Superior temporal gyrus (tissue), 1 donor: ENCODE measurements at regions not wholly inside any gene's neighbourhood (a gene's known extent, or its start where the extent isn't known, plus 50 kb on each side); places are given as distances from the start of the nearest gene placed in this dataset.
"Not testable (repeated sequence)": the region's sequence is repeated elsewhere in the genome, so short reads cannot be mapped to it uniquely, and the experiment has no call there.

ENCODE experiments used
- DNase-seq: peaks from one replicate; pipeline ENCODE4 v3.0.0-alpha.2; 2016; ENCODE audit errors: extremely low spot score

DNA sequence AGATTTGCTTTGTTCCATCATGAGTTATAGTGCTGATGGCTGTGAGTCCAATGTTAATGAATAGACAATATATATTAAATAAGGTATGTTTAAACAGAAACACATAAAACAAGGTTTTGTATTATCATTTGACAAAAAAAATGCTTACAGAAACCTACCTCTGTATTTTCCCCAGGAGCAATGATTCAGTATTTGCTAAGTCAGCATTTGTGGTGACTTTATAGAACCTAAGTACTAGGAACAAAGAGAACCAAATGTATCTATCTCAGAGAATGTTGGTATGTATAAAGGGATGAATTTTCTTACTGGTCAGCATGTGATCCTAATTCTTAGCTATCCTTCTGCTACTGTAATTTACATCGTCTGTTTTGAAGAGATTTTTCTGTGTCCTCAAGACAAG lies 421.5 kb upstream of the SEL1L start:
- DNase-seq, result no peak

DNA sequence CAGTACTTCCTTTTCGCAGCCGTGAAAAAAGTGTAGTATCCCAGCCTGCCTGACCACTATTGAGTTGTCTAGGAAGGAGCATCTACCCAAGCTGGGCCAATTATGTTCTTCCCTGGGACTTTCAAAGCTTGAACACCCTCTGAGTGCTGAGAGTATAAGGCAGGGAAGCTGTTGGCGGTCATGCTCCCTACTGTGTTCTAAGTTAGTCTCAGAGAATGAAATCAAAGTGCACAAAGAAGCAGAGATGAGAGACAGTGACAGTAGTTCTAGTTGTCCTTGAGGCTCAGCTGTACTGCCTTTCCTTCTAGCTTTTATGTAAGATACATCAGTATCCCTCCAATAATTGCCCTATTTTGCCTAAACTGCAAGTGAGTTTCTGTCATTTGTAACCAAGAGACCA lies 427.1 kb upstream of the SEL1L start:
- no peak for DNase-seq

- no peak for DNase-seq
These were observed 430.2 kb upstream of the SEL1L start for GRCh38 chr14:81963846-81964245.

DNA sequence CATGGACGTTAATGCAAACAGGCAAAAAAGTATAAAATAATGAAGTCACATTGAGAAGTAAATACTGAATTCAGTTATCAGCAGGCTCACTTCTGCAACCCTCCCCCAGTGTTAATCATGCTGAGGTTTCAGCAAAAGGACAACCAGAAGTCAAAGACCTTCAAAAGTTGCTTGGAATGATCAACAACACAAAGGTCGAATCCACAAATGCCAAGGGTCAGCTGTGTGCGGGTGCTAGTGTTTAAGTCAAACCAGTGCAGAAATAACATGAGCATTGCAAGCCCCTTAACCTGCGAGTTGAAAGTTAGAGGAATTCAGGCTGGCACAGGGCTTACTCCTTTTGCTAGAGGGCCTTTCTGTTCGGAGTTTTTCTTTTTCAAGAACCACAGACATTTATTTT lies 436.7 kb upstream of the SEL1L start:
- no peak for DNase-seq

GRCh38 chr14:81971911-81972310 lies 438.3 kb upstream of the SEL1L start:
- no peak for DNase-seq

- no peak for DNase-seq
These were observed 438.9 kb upstream of the SEL1L start for GRCh38 chr14:81972601-81973000.

DNA sequence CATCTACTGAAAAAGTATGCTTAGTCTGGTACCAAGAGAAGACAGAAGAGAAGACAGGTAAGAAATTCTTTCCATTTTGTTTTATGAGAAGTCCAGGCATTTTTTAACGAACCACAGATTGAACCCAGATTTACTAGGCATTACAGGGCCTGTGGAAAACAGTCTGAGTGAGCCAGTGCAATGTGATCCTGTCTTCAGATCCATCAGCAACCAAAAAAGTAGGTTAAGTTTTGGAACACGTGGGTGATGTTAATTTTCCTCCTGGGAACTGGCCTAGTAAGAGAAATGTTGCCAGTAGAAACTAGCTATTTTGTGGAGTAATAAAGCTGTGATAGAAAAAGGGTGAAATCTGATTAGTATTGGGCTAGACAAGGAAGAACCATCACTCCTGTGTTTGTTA lies 440.9 kb upstream of the SEL1L start:
- DNase-seq, result no peak

- peak; percentile 29 for DNase-seq
These were observed 447.1 kb upstream of the SEL1L start for GRCh38 chr14:81980601-81981306.

DNA sequence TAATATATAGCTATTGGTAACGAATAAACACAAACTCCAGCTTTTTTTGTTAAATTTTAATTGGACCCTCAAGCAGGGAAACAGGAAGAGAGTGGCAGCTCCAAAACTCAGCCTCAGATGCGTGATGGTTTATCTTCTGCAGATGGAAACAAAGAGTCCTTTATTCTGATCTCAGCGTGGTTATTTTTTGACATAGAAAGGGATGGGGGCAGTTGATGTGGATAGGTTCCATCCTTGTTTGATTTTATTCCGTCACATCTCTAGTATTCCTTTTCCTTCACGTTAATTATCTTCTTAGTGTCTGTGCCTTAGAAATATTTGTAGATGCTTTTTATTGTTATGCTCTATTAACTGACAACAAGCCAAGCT lies 447.6 kb upstream of the SEL1L start:
- DNase-seq, result peak; percentile 29

- DNase-seq, result no peak
These were observed 448.4 kb upstream of the SEL1L start for GRCh38 chr14:81982046-81982445.

DNA sequence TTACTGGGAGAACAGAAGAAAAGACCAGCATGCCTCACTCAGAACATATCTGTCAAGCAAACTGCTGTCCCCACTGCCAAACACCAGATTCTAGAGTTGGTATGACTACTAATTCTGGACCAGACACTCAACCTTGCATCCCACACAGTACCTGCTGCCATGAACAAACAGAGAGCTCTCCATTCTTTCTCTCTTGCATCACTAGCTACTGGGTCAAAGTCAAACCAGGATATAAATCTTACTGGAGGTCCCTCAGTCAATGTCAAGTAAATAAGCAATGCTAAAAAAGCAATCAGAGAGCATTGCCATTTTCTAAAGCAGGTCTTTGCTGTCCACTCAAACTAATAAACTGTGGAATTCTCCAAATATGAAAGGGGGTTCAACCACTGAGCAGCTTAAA lies 452.4 kb upstream of the SEL1L start:
- no peak for DNase-seq

DNA sequence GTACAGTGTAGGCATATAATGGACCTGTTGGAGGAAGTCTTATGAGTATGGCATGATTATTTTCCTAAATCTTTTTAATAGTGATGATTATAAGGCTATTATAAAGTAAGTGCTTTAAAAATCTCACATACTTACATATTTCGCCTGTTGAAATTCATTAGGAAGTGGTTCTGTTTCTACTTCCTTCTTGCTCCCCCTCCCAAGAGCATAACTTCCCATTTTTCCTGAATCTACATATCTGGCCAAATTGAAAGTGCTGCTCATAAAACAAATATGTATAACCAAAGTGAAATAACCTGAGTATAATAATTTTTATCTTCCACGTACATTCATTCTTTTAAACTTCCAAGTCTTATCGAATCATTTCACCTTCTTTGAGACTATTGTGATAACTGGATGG lies 455.6 kb upstream of the SEL1L start:
- DNase-seq, result no peak

DNA sequence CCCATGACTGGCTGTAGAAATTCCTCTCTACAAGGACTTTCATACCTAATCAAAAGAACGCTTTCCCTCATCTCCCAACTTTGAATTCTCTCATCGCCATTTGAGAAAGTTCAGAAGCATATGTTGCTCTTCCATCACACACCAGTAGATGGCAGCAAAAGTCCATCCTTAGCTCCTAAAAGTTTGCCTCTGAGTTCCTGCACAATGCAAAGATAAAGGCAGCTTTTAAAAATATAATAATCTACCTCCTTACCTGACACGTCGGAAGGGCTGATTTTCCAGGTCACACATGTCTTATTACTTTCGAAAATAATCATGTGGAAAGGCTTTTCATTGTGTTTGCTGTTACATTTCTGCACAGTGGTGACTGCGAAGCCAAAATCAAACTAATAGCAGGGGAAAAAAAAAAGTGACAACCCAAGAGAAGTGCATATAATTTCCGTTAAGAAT lies 456.7 kb upstream of the SEL1L start:
- DNase-seq, result peak; percentile 94

DNA sequence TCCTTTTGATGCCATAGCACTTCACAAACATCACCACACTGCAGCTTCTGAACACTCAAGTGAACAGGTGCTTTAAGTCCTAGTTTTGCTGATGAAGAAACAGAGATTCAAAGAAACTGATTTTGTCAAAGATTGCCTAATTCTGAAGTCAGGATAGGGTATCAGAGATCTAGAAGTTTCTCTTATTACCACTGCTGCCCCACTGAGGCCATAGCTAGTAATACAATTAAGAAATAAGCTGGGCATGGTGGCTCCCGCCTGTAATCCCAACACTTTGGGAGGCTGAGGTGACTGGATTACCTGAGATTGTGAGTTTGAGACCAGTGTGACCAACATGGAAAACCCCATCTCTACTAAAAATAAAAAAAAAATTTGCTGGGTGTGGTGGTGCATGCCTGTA lies 458.3 kb upstream of the SEL1L start:
- DNase-seq, result no peak

DNA sequence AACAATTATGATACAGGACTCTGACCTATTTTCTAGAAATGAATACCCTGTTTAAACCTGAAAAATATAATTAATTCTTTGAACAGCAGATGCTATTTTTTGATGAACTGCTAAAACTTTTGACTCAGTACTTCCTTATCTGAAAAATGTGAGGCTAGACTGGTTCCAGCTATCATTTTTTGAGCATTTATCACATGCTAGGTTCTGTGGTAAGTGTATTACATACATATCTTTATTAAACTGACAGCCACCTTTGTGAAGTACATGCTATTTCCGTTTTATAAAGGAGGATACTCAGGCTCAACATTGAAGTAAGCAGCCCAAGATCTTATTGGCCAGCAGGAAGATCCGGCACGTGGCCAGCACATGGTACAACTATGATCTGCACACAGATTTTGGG lies 459.8 kb upstream of the SEL1L start:
- DNase-seq, result no peak

DNA sequence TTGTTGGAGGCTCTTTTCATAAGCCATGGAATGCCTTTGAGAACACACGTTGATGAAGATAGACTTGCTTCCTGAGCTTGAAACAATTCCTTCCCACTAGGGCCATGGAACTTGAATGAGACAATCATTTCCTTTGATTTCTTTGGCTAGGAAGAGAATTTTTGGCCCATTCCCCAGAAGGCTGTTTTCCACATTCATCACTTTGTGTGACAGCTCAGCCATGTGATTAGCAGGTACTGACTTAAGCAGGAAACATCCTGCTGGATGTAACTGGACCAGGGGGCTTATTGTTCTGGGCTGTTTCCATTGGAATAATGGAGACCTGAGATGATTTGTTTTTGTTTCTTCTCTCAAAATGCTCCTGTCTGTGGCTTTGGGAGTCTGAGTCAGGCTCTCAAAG lies 469.8 kb upstream of the SEL1L start:
- DNase-seq, result no peak

DNA sequence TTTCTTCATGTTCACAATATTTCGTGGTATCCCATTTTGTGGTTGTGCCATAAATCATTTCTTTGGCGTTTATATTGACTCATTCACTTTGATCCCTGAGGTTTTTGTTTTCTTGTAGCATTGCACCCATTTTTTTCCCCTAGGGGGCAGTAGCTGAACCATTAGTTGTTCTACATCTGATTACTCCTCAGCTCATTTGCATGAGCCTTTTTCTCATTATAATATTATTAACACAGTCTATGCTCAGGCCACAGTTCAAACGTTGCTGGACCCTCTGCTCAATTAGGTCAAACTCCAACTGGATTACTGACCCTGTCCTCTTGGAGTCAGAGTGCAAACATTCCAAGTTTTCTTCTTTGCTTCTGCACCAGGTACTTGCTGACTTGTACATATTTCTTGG lies 475.4 kb upstream of the SEL1L start:
- no peak for DNase-seq

GRCh38 chr14:82009993-82010392 lies 476.3 kb upstream of the SEL1L start:
- no peak for DNase-seq

GRCh38 chr14:82011460-82011859 lies 477.8 kb upstream of the SEL1L start:
- no peak for DNase-seq

GRCh38 chr14:82029038-82029437 lies 495.4 kb upstream of the SEL1L start:
- DNase-seq, result peak; percentile 63

GRCh38 chr14:82035397-82035796 lies 501.7 kb upstream of the SEL1L start:
- no peak for DNase-seq

DNA sequence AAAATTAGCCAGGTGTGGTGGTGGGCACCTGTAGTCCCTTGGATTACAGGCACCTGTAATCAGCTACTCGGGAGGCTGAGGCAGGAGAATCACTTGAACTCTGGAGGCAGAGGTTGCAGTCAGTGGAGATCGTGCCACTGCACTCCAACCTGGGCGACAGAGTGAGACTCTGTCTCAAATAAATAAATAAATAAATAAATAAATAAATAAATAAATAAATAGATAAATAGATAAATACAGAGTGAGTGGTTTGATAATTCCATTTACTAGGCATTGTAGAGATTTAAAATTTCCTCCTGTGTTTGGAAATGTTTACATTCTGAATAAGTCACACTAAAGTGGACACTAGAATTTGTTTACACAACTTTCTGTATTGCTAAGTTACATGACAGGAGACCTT lies 504.4 kb upstream of the SEL1L start:
- DNase-seq, result not testable (repeated sequence)

- no peak for DNase-seq
These were observed 511.7 kb upstream of the SEL1L start for GRCh38 chr14:82045339-82045738.

GRCh38 chr14:82046512-82047226 lies 513.0 kb upstream of the SEL1L start:
- no peak for DNase-seq
